ENCODE measurements at regions not wholly inside any gene's neighbourhood (a gene's known extent, or its start where the extent isn't known, plus 50 kb on each side); places are given as distances from the start of the nearest gene placed in this dataset.
"Not testable (repeated sequence)": the region's sequence is repeated elsewhere in the genome, so short reads cannot be mapped to it uniquely, and the experiment has no call there.

DNA sequence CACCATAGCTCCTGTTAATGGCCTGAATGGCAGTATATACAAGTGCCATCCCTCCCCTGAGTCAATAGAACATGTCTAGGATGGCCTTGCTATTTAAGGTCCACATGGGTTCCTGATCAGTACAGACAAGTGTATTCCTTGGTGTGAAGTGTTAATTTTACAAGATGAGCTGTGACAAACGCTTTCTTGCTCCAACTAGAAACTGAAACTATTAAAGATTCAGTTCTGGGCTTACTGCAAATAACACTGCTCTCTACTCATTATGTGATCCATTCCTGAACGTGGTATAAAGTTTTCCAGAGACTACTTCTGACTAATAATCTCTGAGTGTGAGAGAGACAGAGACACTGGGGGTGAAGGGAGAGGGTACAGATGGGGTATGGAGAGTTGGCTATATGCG lies 198.0 kb upstream of the FBXL4 start:
- intact Hi-C loops (cut with DNase I; ENCODE audit: low total_unique reads): no loop called here
- no peak overlapping the region for H3K27ac ChIP-seq
- H3K9me3 ChIP-seq: no peaks in the 10 kb centered on the region
- no peaks in the 10 kb centered on the region for H3K36me3 ChIP-seq
- H3K27me3 ChIP-seq: no peaks in the 10 kb centered on the region
- no peak overlapping the region for H3K4me3 ChIP-seq
- no peak for TF ChIP-seq CTCF (IDR thresholded peaks at IDR 0.05)
- TF ChIP-seq POLR2A (IDR thresholded peaks at IDR 0.05): no peak
- TF ChIP-seq POLR2AphosphoS5 (IDR thresholded peaks at IDR 0.05): no peak
- DNase-seq (ENCODE audit: low spot score in 2 of 2): no peak
- H3K4me1 ChIP-seq: no peaks in the 10 kb centered on the region

DNA sequence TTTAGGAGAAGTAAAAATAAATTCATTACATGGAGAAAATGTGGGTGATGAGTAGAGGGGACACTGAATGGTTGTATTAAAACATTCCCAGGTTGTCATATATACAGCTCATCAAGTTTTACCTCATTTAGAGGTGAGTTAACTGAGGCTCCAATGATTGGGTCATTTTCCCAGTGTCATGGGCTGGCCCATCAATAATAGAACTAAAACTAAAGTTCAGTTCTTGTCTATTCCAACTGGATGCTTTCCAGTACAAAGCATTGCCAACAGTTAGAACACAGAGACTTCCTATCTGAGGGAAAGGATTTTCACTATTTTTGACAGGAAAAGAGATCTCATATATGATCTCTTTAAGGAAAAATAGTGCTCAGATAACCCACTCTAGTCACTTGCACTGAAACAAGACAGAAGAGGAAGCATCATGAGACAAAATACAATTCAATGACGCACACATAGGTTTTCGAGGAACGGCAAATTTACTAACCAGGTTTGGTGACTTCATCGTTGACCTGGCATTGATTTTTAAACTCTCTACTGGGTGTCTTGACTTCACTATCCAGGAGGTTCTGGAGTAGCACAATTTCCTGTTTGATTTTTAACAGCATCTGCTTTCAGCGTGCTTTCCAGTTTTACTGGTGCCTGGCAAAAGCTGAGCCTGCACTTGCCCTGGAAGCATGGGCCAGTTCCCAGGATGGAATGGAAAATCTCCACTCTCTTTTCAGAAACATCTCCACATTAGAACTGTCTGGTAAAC lies 195.5 kb upstream of the FBXL4 start:
- intact Hi-C loops (cut with DNase I; ENCODE audit: low total_unique reads): no loop called here
- no peak for DNase-seq (ENCODE audit: low spot score in 2 of 2)
- H3K4me1 ChIP-seq: no peaks in the 10 kb centered on the region
- H3K4me3 ChIP-seq: no peak overlapping the region
- H3K27me3 ChIP-seq: no peaks in the 10 kb centered on the region
- no peak for TF ChIP-seq POLR2A (IDR thresholded peaks at IDR 0.05)
- H3K27ac ChIP-seq: no peak overlapping the region
- H3K36me3 ChIP-seq: no peaks in the 10 kb centered on the region
- H3K9me3 ChIP-seq: no peaks in the 10 kb centered on the region

DNA sequence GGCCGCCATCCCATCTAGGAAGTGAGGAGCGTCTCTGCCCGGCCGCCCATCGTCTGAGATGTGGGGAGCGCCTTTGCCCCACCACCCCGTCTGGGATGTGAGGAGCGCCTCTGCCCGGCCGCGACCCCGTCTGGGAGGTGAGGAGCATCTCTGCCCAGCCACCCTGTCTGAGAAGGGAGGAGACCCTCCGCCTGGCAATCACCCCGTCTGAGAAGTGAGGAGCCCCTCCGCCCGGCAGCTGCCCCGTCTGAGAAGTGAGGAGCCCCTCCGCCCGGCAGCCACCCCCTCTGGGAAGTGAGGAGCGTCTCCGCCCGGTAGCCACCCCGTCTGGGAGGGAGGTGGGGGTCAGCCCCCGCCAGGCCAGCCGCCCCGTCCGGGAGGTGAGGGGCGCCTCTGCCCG lies 194.2 kb upstream of the FBXL4 start:
- H3K27ac ChIP-seq; H3K36me3 ChIP-seq; H3K4me3 ChIP-seq; H3K27me3 ChIP-seq; DNase-seq (ENCODE audit: low spot score in 2 of 2); H3K4me1 ChIP-seq; intact Hi-C loops (cut with DNase I; ENCODE audit: low total_unique reads); H3K9me3 ChIP-seq: not testable (repeated sequence)

DNA sequence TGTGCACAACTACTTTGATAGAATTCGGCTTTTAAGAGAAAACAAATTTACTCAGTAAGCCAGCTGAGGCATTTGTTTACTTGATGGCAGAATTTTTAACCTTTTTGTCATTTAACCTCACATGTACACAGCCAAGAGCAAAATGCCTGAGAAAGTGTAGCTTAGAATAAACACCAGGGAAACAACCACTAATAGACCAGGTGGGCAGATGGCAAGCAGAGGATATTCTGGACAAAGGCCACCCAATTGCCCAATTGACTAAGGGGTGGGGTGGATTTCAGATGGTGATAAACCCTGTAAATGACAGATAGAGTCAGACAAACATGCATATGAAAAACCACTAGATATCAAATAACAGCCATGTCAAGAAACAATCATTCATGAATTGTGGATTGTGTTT lies 190.7 kb upstream of the FBXL4 start:
- Histone ChIP-seq H3K4me1 (no peaks in the 10 kb centered on the region), H3K36me3 (no peaks in the 10 kb centered on the region), H3K27ac (no peak overlapping the region), H3K9me3 (no peaks in the 10 kb centered on the region), H3K4me3 (no peak overlapping the region), H3K27me3 (no peaks in the 10 kb centered on the region)
- intact Hi-C loops (cut with DNase I; ENCODE audit: low total_unique reads): no loop called here
- no peak for TF ChIP-seq POLR2AphosphoS5 (IDR thresholded peaks at IDR 0.05)
- no peak for TF ChIP-seq CTCF (IDR thresholded peaks at IDR 0.05)
- TF ChIP-seq POLR2A (IDR thresholded peaks at IDR 0.05): no peak
- no peak for DNase-seq (ENCODE audit: low spot score in 2 of 2)

GRCh38 chr6:99137314-99137713 lies 189.6 kb upstream of the FBXL4 start:
- intact Hi-C loops (cut with DNase I; ENCODE audit: low total_unique reads): no loop called here
- Histone ChIP-seq H3K4me3 (no peak overlapping the region), H3K4me1 (no peaks in the 10 kb centered on the region), H3K27me3 (no peaks in the 10 kb centered on the region), H3K27ac (no peak overlapping the region), H3K9me3 (no peaks in the 10 kb centered on the region), H3K36me3 (no peaks in the 10 kb centered on the region)
- DNase-seq (ENCODE audit: low spot score in 2 of 2): no peak
- TF ChIP-seq CTCF (IDR thresholded peaks at IDR 0.05): no peak
- TF ChIP-seq POLR2AphosphoS5 (IDR thresholded peaks at IDR 0.05): no peak
- TF ChIP-seq POLR2A (IDR thresholded peaks at IDR 0.05): no peak

- no peak for DNase-seq (ENCODE audit: low spot score in 2 of 2)
- Histone ChIP-seq H3K36me3 (no peaks in the 10 kb centered on the region), H3K27ac (no peak overlapping the region), H3K4me3 (no peak overlapping the region), H3K4me1 (no peaks in the 10 kb centered on the region), H3K27me3 (no peaks in the 10 kb centered on the region), H3K9me3 (no peaks in the 10 kb centered on the region)
- TF ChIP-seq POLR2AphosphoS5 (IDR thresholded peaks at IDR 0.05) (no peak), POLR2A (IDR thresholded peaks at IDR 0.05) (no peak), CTCF (IDR thresholded peaks at IDR 0.05) (no peak)
- intact Hi-C loops (cut with DNase I; ENCODE audit: low total_unique reads): no loop called here
These were observed 188.7 kb upstream of the FBXL4 start for GRCh38 chr6:99136488-99136887.

Measured in breast epithelium (tissue), 4 donors.